HG02840 (cell line): ENCODE measurements at regions not wholly inside any gene's neighbourhood (a gene's known extent, or its start where the extent isn't known, plus 50 kb on each side); places are given as distances from the start of the nearest gene placed in this dataset.
"Not testable (repeated sequence)": the region's sequence is repeated elsewhere in the genome, so short reads cannot be mapped to it uniquely, and the experiment has no call there.

Source experiments
- ATAC-seq: cut with Tn5 transposase; IDR thresholded peaks from one replicate; pipeline ENCODE4 v1.9.1; 2021; ENCODE audit warnings: mild to moderate bottlenecking, moderate library complexity, moderate number of reproducible peaks; ENCODE audit not compliant: unreplicated experiment, low FRiP score

DNA sequence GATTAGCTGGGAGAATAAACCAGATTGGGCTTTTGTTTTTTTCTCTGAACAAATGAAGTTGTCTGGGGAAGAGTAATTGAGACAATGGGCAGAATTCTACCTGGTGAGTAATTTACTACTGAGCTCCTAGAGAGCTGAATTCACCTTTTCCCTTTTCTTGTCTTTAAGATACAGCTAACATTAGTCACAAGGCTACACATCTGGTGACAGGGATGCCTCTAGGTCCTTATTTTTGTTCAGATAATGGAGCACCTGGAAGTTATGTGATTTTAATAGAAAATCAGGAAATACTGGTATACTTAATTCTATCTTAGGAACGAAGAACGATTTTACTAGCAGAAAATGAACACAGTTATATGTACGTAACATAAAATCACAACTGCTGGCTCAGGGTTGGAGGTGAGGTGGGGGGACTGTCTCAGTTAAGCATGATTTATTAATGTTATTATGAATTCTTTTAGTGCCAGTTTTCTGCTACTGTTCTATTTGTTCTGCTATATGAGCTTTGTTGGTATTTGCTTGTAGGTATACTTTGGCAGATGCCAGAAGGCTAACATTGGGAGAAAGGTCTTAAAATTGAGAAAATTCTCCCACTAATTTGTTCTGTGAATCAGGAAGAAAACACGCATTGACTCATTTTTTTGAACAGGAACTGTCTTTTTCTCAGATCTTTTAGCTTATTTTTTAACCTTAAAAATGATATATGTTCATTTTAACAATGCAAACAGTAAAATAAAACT is 482.7 kb upstream of the RGS6 start:
- ATAC-seq: no peak

DNA sequence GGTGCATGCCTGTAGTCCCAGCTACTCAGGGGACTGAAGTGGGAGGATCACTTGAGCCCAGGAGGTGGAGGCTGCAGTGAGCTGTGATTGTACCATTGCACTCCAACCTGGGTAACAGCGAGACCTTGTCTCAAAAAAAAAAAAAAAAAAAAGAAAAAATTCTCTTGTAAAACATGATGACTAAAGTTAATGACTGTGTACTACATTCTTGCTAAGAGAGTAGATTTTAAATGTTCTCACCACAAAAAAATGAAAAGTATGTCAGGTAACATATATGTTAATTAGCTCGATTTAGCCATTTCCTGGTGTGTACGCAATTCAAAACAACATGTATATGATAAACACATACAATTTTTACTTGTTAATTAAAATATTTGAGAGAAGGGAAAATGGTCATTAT is 480.7 kb upstream of the RGS6 start:
- ATAC-seq: no peak

DNA sequence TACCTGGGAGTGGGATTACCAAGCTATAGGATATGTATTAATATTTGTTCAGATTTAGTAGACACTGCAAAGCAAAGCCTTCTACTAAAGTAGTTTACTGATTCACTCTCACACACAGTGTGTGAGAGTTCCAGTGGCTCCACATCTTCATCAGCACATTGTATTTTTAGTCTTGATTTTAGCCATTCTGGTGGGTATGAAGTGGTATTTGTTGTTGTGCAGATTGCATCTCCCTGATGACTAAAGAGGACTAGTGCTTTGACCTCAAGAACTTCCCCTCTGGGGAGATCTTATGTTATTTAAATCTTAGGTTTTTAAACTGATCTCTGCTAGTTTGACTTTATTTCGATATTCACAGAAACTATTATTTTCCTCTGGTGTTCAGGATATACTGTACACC is 479.7 kb upstream of the RGS6 start:
- no peak for ATAC-seq

DNA sequence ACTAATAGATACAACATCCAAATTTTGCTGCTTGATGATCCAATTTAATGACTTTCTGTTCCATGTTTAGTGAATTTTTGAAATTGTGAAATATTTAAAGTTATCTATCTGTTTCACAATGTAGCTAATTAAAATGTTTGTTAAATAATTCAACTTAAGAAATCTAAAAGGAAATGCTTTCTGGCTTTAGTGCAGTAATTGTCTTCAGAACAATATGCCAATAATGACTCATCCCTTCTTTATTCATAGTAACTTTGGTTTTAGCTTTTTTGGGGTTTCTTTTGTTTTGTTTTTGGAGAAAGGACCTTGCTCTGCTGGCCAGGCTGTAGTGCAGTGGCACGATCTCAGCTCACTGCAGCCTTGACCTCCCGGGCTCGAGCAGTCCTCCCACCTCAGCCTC is 479.2 kb upstream of the RGS6 start:
- no peak for ATAC-seq

DNA sequence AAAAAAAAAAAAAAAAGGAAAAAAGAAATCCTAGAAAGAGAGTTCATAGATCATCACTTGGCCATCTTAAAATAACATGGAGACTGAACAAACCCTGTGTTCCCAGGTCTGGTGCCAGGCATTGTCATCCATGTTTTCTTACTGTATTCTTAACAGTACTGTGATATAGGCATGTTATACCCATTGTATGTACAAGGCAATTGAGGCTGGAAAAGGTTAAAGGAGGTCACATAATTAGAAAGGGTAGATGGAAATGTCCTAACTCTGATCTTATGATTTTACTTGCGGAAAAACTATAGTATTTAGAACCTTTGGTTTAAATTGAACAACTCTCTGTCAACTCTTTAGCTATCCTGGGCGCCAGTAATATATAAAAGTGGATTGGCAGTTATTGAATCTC is 478.2 kb upstream of the RGS6 start:
- no peak for ATAC-seq

DNA sequence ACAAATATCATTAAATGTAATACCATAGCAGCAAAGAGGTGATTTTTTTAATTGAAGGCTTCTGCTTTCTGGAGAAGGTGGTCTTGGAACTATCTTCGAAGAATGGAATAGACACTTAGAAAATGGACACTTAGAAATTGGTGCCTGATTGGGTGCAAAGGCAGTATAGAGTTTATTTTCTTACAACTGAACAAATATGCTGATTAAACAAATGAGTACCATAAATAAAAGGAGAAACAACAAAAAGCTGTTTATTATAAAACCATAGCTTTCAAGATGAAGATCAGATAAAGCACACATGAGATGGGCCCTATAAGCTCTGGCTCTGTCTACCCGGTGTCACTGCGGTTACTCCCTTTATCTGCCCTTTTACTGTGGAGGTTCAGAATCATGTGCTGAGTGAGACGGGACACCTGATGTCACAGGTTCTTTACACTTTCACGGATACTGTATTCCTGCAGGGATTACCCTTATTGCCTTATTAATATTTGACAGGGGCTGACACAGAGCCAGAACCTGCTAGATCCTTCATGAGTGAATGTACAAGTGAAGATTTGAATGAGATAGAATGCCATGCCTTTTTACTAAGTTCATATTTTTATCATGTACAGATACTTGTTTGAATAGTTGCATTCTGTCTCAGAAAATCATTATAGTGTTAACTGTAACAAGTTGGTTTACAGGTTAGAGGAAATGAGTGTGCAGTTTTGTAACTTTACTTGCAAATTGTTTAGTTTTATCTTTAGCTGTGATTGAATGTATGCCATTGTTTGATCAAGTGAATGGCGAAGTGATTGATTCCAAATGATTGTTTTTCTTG is 477.5 kb upstream of the RGS6 start:
- no peak for ATAC-seq

DNA sequence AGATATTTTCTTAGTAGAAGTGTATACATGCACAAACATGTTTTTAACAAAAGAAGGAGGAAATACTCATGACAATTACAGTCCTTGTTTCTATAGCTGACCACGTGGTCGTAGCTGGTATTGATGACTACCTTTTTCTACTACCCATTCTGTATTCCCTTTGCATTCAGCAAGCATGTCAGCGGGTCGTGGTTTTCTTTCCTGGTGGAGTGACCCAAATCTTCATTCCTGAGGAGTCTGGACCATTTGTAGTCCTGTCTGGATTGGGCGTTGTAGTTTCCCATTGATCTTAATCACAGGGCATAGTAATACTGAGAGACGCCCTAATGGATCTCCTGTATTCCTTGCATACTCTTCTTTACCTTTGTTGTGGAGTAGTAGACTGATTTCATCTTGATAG is 472.1 kb upstream of the RGS6 start:
- no peak for ATAC-seq

DNA sequence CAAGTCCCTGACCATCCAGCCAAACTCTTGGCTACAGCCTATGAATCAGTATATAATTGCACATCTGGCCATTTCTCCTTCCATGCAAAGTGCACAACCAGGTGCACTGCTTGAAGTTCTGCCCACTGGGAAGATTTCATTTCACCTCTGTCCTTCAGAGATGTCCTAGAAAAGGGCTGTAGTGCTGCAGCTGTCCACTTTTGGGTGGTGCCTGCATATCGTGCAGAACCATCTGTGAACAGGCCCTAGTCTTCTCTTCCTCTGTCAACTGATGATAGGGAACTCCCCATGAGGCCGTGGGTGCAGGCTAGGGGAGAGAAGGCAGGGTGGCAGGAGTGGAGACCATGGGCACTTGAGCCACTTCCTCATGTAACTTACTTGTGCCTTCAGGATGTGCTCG is 470.6 kb upstream of the RGS6 start:
- ATAC-seq: not testable (repeated sequence)

DNA sequence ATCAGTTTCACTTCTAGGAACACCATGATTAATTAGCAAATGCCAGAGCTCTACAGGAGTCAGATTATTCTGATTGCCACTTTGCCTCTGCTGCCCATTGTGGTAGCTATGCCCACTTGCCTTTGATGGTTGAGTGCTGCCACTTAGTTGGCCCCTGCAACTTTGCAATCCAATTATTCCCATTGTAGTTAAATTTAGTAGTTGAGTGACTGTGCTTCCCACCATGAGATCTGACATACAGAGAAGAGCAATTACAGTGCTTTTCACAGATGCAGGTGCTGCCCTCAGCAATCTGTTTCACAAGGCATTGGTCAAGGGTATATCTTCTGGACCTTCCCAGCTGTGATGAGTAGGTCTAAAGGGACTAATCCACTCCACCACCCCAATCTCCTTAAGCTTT is 468.4 kb upstream of the RGS6 start:
- no peak for ATAC-seq

DNA sequence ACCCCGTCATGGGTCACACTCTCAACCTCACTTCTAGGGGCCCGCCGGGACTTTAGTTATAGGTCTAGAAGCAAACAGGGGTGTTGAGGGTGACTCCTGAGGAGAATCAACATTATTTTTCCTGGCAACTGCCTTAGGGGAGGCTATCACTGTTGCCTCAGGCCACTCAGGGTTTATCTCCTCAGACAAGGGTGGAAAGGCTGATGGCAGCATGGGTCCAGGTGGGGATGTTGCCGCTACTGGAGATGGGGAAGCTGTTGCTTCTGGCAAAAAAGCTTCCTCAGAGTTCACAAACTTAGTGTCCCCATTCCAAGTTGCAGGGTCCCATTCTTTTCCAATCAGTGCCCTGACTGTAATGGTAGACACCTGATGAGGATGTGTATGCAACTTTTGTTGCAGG is 467.4 kb upstream of the RGS6 start:
- no peak for ATAC-seq

DNA sequence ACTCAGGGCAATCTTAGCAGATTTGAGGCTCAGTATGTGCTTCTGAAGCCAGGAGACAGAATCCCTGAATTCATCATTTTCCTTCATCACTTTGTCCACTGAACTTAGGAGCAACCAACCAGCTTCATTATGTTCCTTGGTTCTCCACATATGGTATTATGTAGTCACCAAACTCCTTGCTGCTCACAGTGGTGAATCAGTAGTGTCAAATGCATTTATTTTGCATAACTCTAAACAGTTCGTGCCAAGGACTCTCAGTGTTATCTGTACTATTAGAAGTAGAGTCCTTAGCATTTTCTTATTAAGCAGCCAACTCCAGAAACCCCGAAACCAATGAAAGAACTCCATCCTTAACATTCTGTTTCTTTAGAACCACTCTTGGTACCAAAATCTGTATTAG is 466.9 kb upstream of the RGS6 start:
- no peak for ATAC-seq

DNA sequence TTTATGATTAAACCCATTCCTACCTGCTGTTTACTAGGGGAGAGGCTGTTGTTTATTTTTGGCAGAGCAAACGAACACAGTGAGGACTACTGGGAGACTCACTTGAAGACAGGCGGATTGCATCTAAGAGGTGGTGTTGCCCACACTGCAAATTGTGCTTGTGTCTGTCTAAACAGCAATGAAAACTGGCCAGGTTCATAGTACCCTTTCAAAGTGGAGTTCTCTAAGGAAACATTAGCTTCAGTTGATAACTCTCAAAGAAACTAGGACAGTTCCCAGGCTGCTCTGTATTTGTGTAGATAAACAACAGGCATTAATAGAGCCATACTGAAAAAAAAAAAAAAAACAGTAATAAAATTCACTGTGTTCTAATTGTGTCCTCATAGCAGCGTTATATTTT is 466.0 kb upstream of the RGS6 start:
- ATAC-seq: no peak

DNA sequence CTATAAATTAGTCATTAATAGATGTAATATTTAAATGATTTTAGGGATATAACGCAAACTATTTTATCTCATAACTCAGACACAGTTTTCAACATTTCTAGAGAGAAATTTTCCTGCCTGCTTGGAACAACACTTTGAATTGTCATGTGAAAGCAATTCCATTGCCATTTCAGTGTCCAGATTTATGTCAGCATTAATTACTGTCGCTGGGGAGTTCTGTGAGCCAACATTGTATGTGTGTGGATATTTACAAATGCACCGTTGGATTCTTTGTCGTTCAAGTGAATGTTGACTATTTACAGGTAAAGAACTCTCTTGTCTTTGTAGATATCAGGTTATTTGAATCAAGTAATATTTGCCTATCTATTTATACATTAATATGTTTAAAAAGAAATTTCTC is 465.3 kb upstream of the RGS6 start:
- ATAC-seq: no peak

DNA sequence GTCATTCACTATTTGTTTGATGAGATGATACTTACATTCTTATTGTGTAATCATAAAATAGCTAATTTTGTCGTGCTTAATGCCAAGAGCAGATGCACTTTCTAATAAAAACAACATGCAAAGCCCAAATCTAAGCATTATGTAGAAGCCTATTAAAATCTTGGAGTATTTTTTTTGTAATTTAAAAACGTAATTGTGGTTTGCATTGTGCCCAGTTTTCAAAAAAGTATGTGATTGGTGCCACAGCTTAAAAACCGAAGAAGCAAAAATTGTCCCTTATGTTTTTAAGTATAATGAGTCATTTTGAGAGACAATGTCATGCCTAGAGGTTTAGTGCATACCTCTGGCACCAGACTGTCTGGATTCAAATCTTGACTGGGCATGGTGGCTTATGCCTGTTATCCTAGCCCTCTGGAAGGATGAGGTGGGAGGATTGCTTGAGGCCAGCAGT is 464.8 kb upstream of the RGS6 start:
- ATAC-seq: no peak

DNA sequence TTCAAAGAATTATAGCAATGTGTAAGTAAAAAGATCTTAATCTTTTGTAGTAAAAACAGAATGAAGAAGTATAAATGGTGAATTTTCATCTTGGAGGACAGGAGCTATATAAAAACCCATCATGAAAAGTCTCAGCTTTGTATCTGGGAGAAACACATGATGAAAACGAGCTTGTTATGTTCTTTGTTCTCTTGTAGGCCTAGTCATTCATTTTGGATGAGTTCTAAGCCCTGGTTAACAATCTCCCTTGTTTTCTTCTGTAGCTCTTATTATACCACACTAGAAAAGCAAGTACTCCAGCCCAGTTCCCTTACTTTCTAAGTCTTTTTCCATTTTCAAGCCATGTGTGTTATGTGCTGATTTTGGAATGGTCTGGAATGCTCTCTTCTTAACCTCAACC is 463.5 kb upstream of the RGS6 start:
- no peak for ATAC-seq

DNA sequence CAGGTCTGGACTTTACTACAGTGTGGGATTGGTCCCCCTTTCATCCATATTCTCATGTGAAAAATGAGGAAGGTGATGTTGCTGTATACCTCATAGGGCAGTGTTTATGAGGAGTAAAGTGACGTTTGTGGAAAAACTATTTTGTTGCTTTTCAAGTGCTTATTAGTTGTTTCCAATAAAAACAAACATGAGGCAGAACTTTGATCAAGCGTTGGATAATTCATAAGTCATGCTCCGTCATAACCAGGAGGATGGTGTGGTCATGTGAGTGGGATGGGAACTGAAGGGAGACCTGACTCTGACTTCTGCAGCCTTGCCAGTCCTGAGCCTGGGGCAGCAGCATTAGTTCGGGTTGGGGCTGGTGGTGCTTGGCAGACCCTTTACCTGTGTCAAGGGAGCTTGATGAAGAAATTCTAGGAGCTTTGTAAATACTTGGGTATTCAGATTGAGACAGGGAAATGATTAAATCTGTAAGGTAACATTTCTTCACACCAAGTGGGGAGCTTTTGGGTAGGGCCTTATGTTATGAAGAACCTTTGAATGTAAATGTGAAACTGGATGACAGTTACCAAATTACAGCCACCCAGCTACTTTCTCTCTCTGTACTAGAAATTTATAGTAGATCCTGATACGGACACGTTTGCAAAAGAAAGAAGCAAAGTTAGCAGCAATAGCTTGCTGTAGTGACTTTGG is 462.4 kb upstream of the RGS6 start:
- no peak for ATAC-seq

DNA sequence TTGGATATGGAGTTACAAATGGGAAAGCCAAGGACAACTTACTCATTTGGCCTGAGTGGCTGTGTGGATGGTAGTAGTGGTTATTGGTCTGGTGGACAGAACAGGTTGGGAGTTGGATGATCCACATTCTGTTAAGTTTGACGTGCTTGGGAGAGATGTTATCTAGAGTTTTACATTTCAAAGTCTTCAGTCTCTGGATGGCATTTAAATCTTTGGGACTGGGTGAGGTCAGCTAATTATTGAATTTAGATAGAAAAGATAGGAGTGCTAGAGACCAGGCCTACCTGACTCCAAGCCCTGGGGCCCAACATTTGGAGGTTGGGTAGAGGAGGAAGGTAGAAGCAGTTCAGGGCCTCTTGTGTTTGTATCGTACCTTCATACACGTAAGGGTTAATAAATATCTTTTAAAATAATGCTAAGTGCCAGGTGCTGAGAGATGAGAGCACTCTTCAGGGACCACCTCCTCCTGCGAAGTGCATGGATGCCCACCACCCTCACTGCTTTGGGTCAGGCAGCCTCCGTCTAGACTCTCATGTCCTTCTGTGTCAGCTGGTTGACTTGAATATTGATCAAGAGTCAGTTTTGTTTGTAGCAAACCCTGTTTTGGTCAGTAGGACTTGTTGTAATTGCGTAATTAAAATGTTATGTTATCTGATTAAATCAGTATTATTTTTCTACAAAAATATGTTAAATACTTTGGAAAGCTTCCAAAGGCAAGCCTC is 460.4 kb upstream of the RGS6 start:
- no peak for ATAC-seq

DNA sequence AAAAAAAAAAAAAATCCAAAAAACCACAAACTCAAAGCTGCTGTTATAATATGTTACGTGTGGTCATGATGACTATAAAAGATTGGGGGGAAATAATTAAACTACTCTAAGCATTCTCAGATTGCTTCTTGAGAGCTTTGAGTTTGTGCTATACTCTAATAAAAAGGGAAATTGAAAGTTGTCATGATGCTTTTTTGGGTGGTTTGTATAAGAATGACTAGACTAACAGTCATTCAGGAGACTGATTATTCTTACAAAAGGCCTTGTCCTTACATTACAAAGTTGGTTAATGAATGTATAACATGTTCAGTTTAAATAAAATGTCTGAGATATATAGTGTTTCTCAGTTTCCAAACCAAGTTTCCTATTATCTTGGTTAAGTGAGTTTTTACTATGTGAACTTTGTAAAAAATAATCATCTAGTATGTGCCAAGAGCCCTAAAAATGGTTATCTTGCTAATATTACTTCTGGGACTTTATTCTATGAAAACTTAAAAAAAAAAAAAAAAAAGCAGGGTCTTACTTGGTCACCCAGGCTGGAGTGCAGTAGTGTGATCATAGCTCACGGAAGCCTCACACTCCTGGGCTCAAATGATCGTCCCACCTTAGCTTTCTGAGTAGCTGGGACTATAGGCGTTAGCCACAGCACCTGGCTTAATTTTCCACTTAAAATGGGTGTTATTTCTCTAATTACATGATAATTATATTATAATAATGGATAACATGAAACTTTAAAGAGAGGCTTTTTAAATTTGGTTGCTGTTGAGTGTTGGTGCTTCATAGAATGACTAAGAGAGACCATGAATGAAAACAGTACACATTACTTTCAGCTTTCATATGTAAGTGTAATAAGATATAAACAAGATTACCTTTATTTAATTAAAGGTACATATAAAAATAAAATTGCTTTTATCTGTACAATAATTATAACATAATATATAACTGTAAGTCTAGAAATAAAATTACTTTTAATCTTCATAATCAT is 459.6 kb upstream of the RGS6 start:
- ATAC-seq: no peak

DNA sequence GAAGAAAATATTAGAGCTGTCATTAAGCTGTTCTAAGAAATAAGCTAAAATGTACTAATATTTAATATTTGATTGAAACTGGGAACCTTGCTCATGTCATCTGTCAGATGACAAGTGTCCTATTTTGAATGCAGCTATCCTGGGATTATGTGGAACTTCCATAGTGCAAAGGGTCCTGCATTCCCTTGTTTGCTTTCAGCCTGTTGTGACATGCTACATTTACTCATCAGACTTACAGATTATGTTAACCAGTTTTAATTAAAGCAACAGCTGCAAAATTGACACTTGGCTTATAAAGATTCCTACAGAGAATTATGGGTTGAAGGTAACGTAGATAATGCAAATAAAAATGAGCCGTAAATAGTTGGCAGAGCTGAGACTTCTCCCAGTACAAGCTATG is 458.4 kb upstream of the RGS6 start:
- no peak for ATAC-seq
